Stimulated activated CD4-positive, alpha-beta T cell treated with anti-CD3 and anti-CD28 coated beads, TNF-alpha, amount 100 ng/mL, for 48 hours (primary cell): ENCODE measurements at regions not wholly inside any gene's neighbourhood (a gene's known extent, or its start where the extent isn't known, plus 50 kb on each side); places are given as distances from the start of the nearest gene placed in this dataset.
"Not testable (repeated sequence)": the region's sequence is repeated elsewhere in the genome, so short reads cannot be mapped to it uniquely, and the experiment has no call there.

Experiments
- DNase-seq, 3 donors: peaks; one replicate each; pipeline ENCODE4 v3.0.0-alpha.2; 2020; ENCODE audit warnings: low read depth in 3 of 3

DNA sequence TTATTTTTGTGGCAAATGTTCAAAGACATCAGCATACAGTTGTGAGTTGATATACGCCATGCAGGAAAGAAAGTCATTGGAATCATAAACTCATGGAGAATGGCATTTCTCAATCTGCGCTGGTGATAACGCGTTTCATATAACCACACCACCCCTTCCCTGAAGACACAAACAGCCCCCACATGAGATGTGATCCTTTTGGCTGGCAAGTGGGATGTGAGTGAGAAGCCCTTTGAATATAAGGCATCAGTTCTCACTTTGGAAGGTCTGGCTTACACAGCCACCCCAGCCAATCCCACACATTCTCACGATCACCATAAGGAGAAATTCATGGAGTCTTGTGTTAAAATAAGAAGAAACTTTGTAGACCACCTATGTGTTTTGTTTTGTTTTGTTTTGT is 725.0 kb downstream of the PRELID2 start:
- no peak for DNase-seq

DNA sequence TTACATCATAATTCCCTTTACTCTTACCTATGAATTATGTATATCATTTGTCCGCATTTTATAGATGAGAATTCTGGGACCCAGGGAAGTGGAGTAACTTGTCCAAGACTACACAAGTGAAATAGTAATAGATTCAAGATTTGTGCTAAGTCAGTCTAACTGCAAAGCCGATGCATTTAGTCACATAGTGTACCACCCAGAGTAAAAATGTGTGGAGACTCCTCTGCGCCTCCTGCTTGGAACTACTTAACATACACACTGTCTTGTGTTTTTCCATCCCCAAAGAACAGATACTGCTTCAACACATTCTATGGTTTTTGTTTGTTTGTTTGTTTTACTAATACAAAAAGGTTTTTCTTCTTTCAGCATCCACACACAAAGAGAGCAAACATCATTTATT is 729.8 kb downstream of the PRELID2 start:
- no peak for DNase-seq

DNA sequence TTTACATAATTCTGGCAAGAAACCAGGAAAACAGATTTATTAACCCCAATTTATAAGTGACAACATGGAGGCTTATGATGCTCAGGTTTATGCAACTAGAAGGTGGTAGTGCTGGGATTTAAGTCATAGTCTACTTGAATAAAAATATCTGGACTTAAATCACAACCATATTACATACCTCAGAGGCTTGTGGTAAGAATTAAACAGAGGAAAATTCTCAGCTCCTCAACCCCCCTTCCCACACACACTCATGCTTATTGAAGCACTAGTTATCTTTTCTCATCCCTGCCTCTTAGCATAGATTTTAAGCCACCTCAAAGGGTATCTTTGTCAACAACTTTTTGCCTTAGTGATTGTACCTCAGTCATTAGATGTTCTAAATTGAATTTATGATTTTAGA is 731.0 kb downstream of the PRELID2 start:
- DNase-seq: no peak

DNA sequence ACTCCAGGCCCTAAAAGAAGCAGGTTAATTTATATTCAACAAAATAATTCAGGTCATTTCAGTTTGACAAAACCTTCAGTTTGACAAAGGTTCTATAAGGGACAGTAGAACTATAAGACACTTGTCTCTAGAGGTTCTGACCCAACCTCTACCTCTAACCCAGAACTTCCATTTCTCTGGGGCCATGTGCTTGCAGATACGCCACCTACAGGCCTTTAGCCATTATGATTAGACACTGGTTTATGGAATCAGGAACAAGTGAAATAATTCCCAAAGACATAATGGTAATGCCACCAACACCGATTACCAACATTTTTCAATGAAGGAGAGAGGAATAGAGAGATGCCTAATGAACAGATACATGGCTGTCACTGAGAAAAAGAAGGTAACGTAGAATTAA is 733.9 kb downstream of the PRELID2 start:
- no peak for DNase-seq

DNA sequence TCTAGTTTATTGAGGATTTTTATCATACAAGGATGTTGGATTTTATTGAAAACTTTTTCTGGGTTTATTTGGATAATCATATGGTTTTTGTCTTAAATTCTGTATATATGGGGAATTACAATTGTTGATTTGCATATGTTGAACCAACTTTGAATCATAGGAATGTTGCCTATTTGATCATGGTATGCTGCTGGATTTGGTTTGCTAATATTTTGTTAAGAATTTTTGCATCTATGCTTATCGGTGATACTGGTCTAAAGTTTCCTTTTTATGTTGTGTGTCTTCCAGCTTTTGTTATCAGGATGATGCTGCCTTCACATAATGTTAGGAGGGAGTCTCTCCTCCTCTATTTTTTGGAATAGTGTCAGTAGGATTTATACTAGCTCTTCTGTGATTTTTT is 745.0 kb downstream of the PRELID2 start:
- DNase-seq: no peak

DNA sequence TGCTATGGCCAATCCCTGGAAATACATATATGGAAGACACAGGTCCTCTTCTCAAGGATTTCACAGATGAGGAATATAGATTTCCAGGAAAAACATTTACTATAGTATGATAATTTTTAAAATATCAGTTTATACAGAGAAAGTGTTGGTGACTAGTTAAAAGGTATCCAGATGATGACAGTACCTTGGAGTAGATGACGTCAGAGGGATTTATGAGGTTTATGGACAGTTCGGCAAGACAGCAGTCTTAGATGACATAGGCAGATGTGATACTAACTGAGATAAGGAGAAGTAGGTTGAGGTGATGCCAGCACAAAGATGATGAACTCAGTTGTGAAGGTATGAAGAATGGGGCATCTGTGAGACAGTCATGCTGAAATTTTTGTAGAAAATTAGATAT is 750.3 kb downstream of the PRELID2 start:
- no peak for DNase-seq

DNA sequence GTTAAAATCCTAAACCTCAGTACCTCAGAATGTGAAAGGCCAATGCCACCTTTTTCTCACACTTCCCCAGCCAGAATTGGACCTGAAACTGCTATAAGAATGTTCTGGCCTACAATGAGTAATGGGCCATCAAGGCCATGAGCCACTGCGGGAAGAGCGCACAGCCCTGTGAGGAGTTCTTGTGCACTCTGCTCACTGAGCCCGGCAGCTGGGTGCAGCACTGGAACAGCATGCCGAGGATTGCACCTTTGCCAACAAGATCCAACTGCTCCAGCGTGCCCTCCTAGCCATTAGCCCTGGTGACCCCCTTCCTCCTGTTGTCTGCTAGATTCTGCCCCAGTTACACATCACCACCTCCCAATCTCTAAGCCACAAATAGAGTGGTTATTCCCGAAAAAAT is 758.1 kb downstream of the PRELID2 start:
- no peak for DNase-seq

DNA sequence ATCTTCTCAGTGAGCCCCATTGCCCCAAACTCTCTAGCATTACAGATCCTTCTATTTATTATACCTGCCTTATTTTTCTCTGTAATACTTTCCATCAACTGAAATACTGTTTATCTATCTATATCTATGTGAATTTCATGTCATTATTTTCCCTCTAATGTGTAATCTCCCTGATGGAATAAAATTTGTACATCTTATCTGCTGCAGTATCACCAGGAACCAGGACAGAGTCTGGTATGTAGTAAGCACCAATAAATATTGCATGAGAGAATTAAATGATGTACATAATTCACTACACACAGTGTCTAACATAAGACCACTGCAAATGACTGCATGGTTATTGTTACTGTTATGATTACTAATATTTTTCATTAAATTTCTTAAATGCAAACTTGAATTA is 759.1 kb downstream of the PRELID2 start:
- DNase-seq: no peak

DNA sequence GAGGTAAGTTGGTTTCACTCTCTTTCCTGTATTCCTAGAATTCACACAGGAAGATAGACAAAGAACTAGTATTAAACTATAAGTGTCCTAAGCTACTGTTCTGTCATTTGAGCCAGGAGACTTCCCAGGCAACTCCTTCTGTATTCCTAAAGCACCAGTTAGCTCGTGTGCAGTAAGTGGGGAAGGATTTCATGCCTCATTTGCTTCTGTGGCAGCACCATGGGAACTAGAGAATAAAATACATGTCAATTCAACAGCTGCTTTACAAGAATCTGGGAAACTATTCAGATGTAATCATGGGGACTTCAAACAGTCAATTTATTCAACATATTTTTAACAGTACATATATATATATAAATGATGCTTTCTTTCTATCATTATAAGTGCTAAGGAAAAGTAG is 762.3 kb downstream of the PRELID2 start:
- DNase-seq: no peak

DNA sequence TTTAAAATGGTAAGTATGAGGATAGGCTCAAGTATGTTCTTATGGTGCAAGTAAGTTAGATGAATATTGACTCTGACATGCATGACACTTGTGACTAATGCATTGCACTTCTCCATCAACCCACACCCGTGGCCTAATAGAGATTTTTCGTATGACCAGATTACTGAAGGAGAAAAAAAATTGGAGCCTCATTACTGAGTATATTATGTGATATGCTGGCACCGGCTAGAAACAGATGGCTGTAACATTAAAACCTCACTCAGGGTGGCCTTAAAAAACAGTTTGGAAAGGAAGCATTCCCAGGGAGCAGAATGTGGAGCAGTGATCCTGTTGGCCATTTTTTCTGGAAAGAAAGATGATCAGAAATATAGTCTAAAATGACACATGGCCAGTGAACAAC is 766.4 kb downstream of the PRELID2 start:
- no peak for DNase-seq

DNA sequence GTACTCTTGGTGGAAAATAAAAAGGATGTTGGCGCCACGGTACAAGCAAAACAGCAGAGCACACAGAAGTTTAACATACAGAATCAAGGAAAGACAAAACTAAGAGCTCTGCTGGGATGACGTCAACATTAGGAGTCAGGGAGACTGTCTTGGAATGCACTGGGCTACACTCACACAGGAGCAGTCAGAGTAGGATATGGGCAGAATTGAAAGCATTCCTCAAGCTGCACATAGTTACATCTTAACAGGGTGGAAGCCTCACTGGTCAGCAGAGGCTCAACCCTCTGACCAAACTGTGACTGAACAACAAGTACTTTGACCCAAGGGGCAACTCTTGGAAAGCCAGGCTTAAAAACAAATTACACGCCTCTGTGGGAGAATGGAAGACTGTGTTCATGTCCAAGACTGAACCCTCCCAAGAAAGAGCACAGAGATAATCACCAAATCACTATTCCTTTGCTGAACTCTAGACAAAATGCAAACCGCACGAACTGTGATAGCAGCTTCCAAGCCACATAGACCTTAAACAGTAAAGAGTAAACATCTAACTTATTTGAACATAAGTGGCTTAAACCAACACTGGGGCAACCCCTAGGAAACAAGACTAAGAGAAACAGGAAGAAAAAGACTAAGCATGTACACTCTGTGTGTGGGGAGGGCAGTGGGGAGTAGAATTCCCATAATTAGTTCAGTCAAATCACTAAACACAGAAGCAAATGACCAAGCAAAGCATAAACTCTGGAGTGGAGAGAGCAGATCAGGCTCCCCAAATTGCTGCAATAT is 772.7 kb downstream of the PRELID2 start:
- no peak for DNase-seq

DNA sequence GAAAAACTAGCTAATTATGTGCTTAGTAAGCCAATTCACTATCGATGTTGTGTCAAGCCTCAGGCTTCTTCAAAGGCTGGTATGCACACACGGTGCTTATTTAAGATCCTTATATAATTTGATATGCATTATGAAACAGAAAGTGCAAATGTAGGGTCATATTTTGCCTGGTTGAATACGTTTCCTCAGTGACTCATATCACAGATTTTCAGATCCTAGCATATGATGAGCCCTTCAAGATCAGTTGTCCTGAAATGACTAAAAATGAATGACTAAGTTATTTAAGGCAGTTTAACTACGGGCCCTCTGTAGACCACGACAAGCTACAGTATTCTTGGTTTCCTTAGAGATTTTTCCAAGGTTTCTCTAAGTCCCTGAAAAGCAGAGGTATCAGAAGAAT is 778.3 kb downstream of the PRELID2 start:
- DNase-seq: no peak

DNA sequence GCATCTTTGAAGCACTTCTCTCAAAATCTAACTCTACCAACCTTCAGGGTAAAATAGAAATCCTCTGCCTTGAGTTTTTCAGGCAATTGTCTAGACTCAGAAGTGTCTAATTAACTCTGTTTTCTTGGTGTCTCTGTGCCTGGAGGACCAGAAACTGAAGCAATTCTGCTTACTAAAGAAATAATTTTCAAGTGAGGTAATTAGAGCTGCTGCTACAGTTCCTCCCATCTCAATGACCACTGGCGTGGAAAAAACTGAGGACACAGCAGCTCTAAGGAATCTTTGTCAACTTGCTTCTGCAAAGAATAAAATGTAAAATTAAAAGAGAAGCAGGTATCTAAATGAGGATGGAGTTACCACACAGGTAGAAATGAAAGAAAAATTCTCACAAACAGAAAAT is 785.0 kb downstream of the PRELID2 start:
- no peak for DNase-seq

DNA sequence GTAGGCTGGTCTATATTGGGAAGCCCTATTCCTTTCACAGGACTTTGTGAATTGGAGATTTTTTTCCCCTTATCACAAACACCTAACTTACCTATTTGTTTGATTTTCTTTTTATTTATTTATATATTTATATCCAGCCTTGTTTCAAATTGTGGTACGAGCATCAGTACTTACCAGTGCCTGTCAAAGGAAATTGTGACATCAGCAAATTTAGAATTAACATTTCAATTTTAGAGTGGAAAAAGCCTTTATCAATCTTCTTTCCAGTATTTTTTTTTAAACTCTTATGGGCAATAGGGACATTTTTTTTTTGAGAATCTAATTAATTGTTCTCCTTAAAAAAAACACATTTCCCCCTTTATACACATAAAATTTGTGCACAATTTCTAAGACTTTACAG is 790.2 kb downstream of the PRELID2 start:
- no peak for DNase-seq

DNA sequence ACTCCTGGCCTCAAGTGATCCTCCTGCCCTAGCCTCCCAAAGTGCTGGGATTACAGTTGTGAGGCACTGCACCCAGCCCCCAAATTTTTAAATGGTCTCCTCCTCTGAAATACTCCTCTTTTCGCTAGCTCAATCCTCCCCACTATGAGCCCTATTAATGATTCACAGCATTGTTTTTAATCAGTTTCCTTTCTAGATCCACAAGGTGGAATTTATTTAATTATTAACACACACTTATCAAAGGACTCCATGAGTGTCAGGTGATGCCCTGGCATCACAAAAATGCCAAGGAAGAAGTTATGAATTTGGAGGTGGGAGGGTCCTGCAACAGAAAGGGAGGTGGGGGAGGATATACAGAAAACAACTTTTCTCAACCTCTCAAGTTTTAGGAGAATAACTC is 806.5 kb downstream of the PRELID2 start:
- no peak for DNase-seq

DNA sequence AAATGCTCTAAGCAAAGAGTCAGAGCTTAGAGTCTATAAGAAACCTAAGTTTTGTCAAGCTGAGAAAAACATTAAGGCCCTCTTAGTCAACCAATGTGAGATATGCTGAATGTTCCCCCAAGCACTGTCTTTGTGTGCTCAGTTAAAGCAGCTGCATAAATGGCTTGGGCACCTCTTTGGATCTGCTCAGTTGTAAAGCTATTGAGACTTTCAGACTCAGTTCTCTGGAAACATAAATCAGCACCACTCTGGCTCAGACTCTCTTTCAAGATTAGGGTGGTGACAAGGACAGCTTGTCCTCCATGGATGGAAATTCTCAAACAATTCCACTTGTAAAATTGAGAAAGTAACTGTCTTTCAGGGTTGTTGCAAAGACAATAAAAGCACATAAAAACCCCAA is 807.9 kb downstream of the PRELID2 start:
- no peak for DNase-seq

DNA sequence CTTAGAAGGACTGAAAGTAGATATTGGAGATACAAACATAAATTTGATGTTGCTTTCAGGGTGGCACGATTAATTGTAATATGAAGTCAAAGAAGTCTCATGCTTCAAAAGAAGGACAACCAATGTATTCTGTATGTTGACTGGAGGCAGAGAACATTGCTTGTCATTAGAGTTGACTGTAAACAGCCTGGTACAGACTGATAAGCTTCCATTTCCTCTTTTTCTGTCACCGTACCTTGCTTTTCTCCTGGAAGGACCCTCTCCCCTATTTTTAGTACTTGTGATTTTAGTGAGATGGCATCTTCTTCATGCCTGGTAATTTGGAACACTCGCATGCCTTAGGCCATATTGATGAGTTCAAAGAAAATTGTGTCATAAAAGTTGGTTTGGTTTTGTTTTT is 809.4 kb downstream of the PRELID2 start:
- no peak for DNase-seq

DNA sequence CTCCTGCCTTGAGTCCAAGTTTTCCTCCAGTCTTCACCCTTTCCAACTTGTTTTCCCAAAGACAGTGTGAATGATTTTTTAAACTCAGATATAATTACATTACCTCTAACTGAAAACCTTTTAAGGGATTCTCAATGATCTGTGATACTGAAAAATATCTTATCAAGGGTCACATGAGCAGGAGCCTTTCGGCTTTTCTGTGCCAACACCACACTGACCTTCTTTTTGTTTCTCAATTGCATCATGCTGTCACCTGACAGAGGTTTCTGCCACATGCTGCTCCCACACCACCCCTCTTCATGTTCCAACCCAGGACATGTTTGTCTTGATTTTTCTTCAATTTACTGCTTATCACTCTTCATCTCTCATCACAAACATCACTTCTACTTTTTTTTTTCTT is 820.0 kb downstream of the PRELID2 start:
- DNase-seq: no peak

DNA sequence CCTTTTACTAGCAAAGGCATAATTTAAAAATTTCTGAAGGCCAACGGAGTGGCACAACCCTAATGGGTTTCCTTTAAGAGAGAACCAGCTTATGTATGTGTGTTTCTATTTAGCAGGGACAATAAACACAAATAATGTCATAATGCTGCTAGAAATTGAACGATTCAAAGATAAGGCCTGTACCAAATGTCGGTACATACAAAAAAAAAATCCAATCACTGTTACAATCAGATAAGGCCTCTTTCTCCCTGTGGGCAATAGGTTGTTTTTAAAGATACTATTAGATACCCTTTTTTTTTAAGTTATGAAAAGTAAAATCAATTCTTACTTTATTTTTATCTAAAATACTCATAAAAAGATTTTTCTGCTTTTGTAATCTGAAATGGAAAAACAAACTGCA is 821.0 kb downstream of the PRELID2 start:
- DNase-seq: no peak

DNA sequence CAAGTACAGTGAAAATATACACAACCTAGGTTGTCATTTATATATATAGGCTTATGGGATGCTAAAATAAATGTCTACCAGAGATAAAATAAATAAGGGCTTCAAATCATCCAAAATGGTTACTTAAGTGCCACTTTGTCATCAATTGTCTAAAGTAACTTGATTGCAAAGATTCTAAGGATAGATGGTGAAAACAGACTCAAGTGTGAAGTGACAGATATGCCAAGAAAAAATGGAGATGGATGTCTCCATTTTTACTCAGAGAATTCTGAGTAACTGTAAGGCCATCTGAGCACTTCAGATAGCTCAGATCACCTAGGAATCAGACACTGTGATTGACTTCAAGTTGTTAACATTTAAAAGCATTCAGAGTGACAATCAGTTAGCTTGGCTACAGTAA is 824.3 kb downstream of the PRELID2 start:
- no peak for DNase-seq

DNA sequence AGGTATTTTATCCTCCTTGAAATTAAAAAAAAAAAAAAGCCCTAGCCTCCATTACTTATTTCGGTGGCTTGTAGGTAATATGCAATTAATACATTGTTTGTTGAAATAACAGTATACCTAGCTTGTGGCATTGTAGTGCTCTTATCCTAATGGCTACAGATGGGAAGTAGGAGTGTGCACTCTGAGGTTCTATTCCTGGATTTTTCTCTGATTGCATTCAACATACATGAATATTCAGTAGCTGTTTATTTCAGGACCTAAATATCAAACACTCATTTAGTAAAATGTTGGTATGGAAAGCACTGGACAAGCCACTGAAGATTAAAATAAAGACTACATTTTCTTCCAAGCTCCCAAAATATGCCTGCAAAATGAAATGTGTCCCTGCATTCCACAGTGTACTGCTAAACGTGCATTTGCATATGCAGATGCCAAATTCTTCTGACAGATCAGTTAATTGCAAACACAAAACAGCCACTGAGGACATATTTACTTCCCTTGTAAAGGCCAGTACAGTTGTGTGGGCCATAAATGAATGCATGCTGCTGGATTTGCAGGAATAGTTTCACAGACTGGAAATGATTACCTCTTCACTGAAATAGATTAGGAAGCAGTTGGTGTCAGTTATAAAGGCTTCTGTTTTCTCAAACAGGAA is 826.1 kb downstream of the PRELID2 start:
- no peak for DNase-seq

DNA sequence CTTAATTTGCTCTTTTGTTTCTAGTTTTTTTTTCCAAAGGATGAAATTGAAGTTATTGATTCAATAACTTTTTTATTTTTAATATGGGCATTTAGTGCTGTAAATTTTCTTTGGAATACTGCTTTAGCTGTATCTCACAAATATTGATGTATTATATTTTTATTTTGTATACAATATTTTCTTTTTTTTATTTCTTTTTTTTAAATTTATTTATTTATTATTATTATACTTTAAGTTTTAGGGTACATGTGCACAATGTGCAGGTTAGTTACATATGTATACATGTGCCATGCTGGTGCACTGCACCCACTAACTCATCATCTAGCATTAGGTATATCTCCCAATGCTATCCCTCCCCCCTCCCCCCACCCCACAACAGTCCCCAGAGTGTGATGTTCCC is 823.7 kb downstream of the KCTD16 start:
- DNase-seq: not testable (repeated sequence)

DNA sequence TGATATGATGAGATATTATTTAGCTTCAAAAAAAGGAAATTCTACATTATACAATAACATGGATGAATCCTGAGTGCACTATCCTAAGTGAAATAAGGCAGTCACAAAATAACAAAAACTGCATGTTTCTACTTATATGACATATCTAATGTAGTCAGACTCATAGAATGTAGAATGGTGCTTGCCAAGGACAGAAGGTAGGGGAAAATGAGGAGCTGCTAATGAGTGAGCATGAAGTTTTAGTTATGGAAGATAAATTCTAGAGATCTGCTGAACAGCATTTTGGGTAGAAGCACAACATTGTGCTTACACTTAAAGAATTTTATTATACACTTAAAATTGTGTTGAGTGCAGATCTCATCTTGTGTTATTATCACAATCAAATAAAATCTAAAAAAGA is 812.4 kb downstream of the KCTD16 start:
- DNase-seq: no peak
